OCI-LY1 (cell line): ENCODE measurements at regions not wholly inside any gene's neighbourhood (a gene's known extent, or its start where the extent isn't known, plus 50 kb on each side); places are given as distances from the start of the nearest gene placed in this dataset.

ENCODE experiments used
- EZH2 ChIP-seq: fragments of 200-600 bp; sonication (generic), shearing (Covaris generic); IDR thresholded peaks from 2 replicates; pipeline ENCODE4 v1.8.0; 2017; ENCODE audit warnings: borderline replicate concordance, mixed run types, mild to moderate bottlenecking, antibody characterized with exemption, low read length, moderate library complexity, mixed read lengths
- TF ChIP-seq, protein P1 (sequence below): fragments of 200-600 bp; sonication (generic), shearing (Covaris generic); IDR thresholded peaks from 2 replicates; pipeline ENCODE4 v1.5.1; 2017; ENCODE audit warnings: mild to moderate bottlenecking, antibody characterized with exemption, low read length, moderate library complexity, mixed read lengths

DNA sequence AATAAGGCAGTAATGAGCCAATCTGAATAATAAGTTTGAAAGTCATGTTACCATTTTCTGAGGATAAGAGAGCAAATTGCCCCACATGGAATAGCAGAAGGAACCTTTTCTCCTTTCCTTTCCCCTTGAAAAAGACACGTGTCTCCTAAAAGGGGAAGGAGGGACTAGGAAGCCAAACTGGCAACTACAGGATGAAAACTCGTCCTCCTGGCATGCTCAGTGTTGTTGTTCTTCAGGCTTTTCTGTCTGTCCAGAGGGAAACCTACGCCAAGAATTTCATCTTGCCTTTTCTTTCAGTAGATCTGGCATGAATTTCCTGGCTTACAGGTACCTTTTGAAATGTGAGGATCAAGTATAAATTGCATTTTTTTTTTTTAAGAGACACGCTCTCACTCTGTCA is 355.9 kb upstream of the TLE4 start:
- TF ChIP-seq, protein P1, sequence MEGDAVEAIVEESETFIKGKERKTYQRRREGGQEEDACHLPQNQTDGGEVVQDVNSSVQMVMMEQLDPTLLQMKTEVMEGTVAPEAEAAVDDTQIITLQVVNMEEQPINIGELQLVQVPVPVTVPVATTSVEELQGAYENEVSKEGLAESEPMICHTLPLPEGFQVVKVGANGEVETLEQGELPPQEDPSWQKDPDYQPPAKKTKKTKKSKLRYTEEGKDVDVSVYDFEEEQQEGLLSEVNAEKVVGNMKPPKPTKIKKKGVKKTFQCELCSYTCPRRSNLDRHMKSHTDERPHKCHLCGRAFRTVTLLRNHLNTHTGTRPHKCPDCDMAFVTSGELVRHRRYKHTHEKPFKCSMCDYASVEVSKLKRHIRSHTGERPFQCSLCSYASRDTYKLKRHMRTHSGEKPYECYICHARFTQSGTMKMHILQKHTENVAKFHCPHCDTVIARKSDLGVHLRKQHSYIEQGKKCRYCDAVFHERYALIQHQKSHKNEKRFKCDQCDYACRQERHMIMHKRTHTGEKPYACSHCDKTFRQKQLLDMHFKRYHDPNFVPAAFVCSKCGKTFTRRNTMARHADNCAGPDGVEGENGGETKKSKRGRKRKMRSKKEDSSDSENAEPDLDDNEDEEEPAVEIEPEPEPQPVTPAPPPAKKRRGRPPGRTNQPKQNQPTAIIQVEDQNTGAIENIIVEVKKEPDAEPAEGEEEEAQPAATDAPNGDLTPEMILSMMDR: no peak
- no peak for TF ChIP-seq EZH2
